ENCODE measurements at regions not wholly inside any gene's neighbourhood (a gene's known extent, or its start where the extent isn't known, plus 50 kb on each side); places are given as distances from the start of the nearest gene placed in this dataset.

DNA sequence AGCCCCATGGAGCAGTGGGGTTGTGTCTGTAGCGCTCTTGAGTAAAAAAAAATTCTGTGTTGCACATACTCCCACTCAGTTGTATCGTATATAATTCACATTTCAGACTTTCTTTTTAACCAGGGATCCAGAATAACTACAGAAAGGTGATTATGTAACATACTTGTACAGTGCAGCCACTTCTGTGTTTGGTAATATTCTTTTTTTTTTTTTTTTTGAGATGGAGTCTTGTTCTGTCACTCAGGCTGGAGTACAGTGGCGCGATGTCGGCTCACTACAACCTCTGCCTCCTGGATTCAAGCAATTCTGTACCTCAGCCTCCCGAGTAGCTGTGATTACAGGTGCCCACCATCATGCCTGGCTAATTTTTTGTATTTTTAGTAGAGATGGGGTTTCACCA is 82.4 kb upstream of the MACF1 start:
- H3K9ac ChIP-seq (ENCODE audit: insufficient read length, low read depth), result no peak overlapping the region
- H3K36me3 ChIP-seq (ENCODE audit: insufficient read depth, insufficient read length, low read length), result peaks cover 41% of the 10 kb centered on the region
- H3K9me3 ChIP-seq (ENCODE audit: insufficient read depth, low read length), result no peaks in the 10 kb centered on the region
- TF ChIP-seq YY1 (IDR thresholded peaks at IDR 0.05; ENCODE audit: insufficient read depth, insufficient read length) (no peak), SUZ12 (IDR thresholded peaks at IDR 0.05; ENCODE audit: extremely low read depth, insufficient read depth, insufficient read length) (no peak)
- no peak for DNase-seq (ENCODE audit: low read depth, low spot score)
- no peaks in the 10 kb centered on the region for H3K27me3 ChIP-seq (ENCODE audit: insufficient read depth, insufficient read length)
- H3K4me3 ChIP-seq (ENCODE audit: insufficient read length, low read depth), result no peak overlapping the region
- H3K4me1 ChIP-seq (ENCODE audit: insufficient read depth, insufficient read length), result no peaks in the 10 kb centered on the region

DNA sequence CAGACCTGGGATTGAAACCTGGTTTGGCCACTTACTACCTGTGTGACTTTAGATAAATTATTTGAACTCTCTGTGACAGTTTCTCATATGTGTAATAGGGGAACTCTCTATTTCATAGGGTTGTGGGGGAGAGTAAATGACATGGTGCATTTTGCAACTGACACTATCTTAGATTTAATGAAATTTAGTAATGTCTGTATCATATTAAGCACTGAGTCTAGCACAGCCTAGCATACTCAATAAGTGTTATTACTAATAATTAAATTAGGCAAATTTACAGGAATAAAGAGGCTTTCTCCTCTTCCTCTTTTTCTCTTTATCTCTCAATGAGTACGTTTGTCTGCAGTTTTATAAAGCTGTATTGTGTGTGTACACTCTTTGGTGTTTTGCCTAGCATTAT is 80.2 kb upstream of the MACF1 start:
- Histone ChIP-seq H3K4me3 (ENCODE audit: insufficient read length, low read depth) (no peak overlapping the region), H3K9me3 (ENCODE audit: insufficient read depth, low read length) (no peaks in the 10 kb centered on the region), H3K9ac (ENCODE audit: insufficient read length, low read depth) (no peak overlapping the region), H3K27me3 (ENCODE audit: insufficient read depth, insufficient read length) (no peaks in the 10 kb centered on the region), H3K4me1 (ENCODE audit: insufficient read depth, insufficient read length) (no peaks in the 10 kb centered on the region), H3K36me3 (ENCODE audit: insufficient read depth, insufficient read length, low read length) (peaks cover 36% of the 10 kb centered on the region)
- TF ChIP-seq YY1 (IDR thresholded peaks at IDR 0.05; ENCODE audit: insufficient read depth, insufficient read length) (no peak), SUZ12 (IDR thresholded peaks at IDR 0.05; ENCODE audit: extremely low read depth, insufficient read depth, insufficient read length) (no peak), ZNF274 (IDR thresholded peaks at IDR 0.05; ENCODE audit: low read depth, low read length) (no peak)
- DNase-seq (ENCODE audit: low read depth, low spot score), result no peak

DNA sequence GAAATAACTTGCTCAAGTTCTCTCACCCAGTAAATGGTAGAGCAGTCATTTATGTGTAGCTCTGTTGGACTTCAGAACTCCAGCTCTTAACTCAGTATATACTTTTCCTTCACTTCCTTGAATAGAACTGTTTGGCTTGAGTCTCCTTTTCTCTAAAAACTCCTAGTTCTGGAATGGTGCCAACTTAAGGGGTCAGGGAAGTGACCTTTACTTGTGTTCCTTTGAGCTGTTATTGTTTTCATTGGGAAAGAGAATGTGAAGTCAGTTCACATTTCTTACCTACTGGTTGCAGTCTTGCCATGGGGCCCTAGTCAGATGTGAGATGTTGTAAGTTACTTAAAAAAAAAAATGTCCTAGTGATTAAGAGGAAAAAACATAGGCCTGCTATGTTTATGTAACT is 77.0 kb upstream of the MACF1 start:
- DNase-seq (ENCODE audit: low read depth, low spot score), result no peak
- Histone ChIP-seq H3K9ac (ENCODE audit: insufficient read length, low read depth) (no peak overlapping the region), H3K36me3 (ENCODE audit: insufficient read depth, insufficient read length, low read length) (peaks cover 23% of the 10 kb centered on the region), H3K4me3 (ENCODE audit: insufficient read length, low read depth) (no peak overlapping the region), H3K27me3 (ENCODE audit: insufficient read depth, insufficient read length) (no peaks in the 10 kb centered on the region), H3K4me1 (ENCODE audit: insufficient read depth, insufficient read length) (no peaks in the 10 kb centered on the region), H3K9me3 (ENCODE audit: insufficient read depth, low read length) (no peaks in the 10 kb centered on the region)
- TF ChIP-seq SUZ12 (IDR thresholded peaks at IDR 0.05; ENCODE audit: extremely low read depth, insufficient read depth, insufficient read length) (no peak), ZNF274 (IDR thresholded peaks at IDR 0.05; ENCODE audit: low read depth, low read length) (no peak), YY1 (IDR thresholded peaks at IDR 0.05; ENCODE audit: insufficient read depth, insufficient read length) (no peak)

DNA sequence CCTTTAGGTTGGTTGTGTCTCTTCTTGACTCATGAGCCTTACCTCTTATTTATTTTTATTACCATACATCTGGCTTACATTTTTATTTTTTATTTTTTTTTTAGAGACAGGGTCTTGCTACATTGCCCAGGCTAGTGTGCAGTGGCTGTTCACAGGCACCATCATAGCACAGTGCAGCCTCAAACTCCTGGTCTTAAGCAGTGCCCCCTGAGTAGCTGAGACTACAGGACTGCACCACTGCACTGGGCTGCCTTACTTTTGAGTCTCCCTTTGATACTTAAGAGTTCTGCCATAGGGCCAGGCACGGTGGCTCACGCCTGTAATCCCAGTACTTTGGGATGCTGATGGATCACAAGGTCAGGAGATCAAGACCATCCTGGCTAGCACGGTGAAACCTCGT is 76.4 kb upstream of the MACF1 start:
- Histone ChIP-seq H3K36me3 (ENCODE audit: insufficient read depth, insufficient read length, low read length) (peaks cover 22% of the 10 kb centered on the region), H3K9me3 (ENCODE audit: insufficient read depth, low read length) (no peaks in the 10 kb centered on the region), H3K4me1 (ENCODE audit: insufficient read depth, insufficient read length) (no peaks in the 10 kb centered on the region), H3K4me3 (ENCODE audit: insufficient read length, low read depth) (no peak overlapping the region), H3K27me3 (ENCODE audit: insufficient read depth, insufficient read length) (no peaks in the 10 kb centered on the region), H3K9ac (ENCODE audit: insufficient read length, low read depth) (no peak overlapping the region)
- no peak for DNase-seq (ENCODE audit: low read depth, low spot score)
- TF ChIP-seq SUZ12 (IDR thresholded peaks at IDR 0.05; ENCODE audit: extremely low read depth, insufficient read depth, insufficient read length) (no peak), ZNF274 (IDR thresholded peaks at IDR 0.05; ENCODE audit: low read depth, low read length) (no peak), YY1 (IDR thresholded peaks at IDR 0.05; ENCODE audit: insufficient read depth, insufficient read length) (no peak)

DNA sequence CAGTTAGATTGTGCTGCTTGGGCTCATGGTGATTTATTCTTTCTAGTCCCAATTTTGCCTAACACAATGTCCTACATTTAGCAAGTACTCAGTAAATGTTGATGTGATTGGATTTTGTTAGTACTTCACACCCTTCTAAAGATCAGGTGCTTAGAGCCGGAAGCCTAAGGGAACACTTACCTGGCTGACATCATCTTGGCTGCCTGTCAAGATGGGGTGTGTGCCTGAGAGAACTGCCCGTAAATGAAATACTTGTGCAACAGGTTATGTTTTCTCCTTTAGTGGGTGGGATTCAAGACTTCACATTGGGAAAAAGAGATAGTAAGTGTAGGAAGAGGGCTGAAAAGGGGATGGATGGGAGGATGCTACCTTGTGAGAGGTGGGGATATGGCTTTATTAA is 75.5 kb upstream of the MACF1 start:
- no peak for TF ChIP-seq ZNF274 (IDR thresholded peaks at IDR 0.05; ENCODE audit: low read depth, low read length)
- Histone ChIP-seq H3K4me1 (ENCODE audit: insufficient read depth, insufficient read length) (no peaks in the 10 kb centered on the region), H3K9me3 (ENCODE audit: insufficient read depth, low read length) (no peaks in the 10 kb centered on the region), H3K9ac (ENCODE audit: insufficient read length, low read depth) (no peak overlapping the region), H3K27me3 (ENCODE audit: insufficient read depth, insufficient read length) (no peaks in the 10 kb centered on the region), H3K4me3 (ENCODE audit: insufficient read length, low read depth) (no peak overlapping the region), H3K36me3 (ENCODE audit: insufficient read depth, insufficient read length, low read length) (peaks cover 21% of the 10 kb centered on the region)
- DNase-seq (ENCODE audit: low read depth, low spot score), result no peak

DNA sequence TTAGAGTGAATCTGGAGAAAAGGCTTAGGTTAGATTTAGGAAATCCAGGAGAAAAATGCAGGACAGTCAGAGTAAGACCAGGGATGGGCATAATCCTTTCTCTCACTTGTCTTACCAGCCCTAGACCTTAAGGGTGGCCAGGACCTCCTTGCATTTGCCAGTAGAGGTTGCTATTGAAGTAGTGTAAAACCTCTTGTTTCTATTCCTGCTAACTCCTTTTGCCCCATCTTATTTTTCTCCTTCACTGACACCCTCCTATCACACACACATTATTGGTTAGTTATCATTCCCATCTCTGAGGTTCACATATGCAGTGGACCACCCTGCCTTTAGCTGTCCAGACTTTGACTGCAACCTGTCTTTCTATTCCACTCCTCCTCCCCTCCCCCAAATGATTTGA is 75.0 kb upstream of the MACF1 start:
- no peaks in the 10 kb centered on the region for H3K4me1 ChIP-seq (ENCODE audit: insufficient read depth, insufficient read length)
- peaks cover 16% of the 10 kb centered on the region for H3K36me3 ChIP-seq (ENCODE audit: insufficient read depth, insufficient read length, low read length)
- no peak overlapping the region for H3K9ac ChIP-seq (ENCODE audit: insufficient read length, low read depth)
- H3K4me3 ChIP-seq (ENCODE audit: insufficient read length, low read depth), result no peak overlapping the region
- no peak for TF ChIP-seq SUZ12 (IDR thresholded peaks at IDR 0.05; ENCODE audit: extremely low read depth, insufficient read depth, insufficient read length)
- TF ChIP-seq YY1 (IDR thresholded peaks at IDR 0.05; ENCODE audit: insufficient read depth, insufficient read length), result no peak
- no peak for TF ChIP-seq ZNF274 (IDR thresholded peaks at IDR 0.05; ENCODE audit: low read depth, low read length)
- H3K27me3 ChIP-seq (ENCODE audit: insufficient read depth, insufficient read length), result no peaks in the 10 kb centered on the region
- DNase-seq (ENCODE audit: low read depth, low spot score), result no peak
- no peaks in the 10 kb centered on the region for H3K9me3 ChIP-seq (ENCODE audit: insufficient read depth, low read length)

DNA sequence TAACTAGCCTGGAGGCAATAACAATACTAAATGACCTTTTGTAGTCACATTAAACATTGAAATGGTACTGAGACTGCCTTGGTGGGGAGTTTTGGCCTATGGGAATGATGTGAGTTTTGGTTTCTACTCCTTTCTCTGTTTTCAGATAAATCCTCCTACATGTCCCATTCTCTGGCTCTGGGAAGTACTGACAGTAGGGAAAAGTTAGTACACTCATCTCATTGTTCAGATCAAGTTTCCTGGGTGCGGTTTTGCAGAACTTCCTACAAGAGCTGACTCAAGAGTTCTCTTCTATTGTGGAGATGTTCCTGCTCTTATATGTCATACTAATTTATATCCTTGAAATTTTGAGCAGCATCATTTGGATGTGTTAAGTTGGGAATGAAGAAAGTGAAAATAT is 74.2 kb upstream of the MACF1 start:
- Histone ChIP-seq H3K27me3 (ENCODE audit: insufficient read depth, insufficient read length) (no peaks in the 10 kb centered on the region), H3K4me3 (ENCODE audit: insufficient read length, low read depth) (no peak overlapping the region), H3K36me3 (ENCODE audit: insufficient read depth, insufficient read length, low read length) (peaks cover 9% of the 10 kb centered on the region), H3K9ac (ENCODE audit: insufficient read length, low read depth) (no peak overlapping the region), H3K4me1 (ENCODE audit: insufficient read depth, insufficient read length) (no peaks in the 10 kb centered on the region), H3K9me3 (ENCODE audit: insufficient read depth, low read length) (no peaks in the 10 kb centered on the region)
- DNase-seq (ENCODE audit: low read depth, low spot score), result no peak
- no peak for TF ChIP-seq YY1 (IDR thresholded peaks at IDR 0.05; ENCODE audit: insufficient read depth, insufficient read length)
- no peak for TF ChIP-seq SUZ12 (IDR thresholded peaks at IDR 0.05; ENCODE audit: extremely low read depth, insufficient read depth, insufficient read length)
- no peak for TF ChIP-seq ZNF274 (IDR thresholded peaks at IDR 0.05; ENCODE audit: low read depth, low read length)

DNA sequence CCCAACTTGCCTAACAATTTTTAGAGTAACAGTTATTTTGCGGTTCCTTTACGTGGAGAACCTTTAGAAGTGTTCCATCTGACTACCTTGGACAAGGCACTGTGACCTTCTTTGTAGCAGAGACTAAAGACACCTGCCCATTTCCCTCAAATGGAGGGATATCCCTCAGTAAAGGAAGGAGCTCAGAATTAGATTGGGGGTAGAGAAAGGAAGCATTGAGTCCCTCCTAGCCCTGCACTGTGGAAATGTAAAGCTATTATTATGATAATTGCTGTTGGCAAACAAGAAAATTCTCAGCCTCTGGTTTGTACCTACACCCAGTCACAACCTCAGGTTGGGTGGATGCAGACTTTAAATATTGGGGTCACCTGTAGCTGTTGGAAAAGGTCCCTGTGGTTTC is 72.6 kb upstream of the MACF1 start:
- no peaks in the 10 kb centered on the region for H3K4me1 ChIP-seq (ENCODE audit: insufficient read depth, insufficient read length)
- peaks cover 3% of the 10 kb centered on the region for H3K36me3 ChIP-seq (ENCODE audit: insufficient read depth, insufficient read length, low read length)
- TF ChIP-seq YY1 (IDR thresholded peaks at IDR 0.05; ENCODE audit: insufficient read depth, insufficient read length) (no peak), SUZ12 (IDR thresholded peaks at IDR 0.05; ENCODE audit: extremely low read depth, insufficient read depth, insufficient read length) (no peak), ZNF274 (IDR thresholded peaks at IDR 0.05; ENCODE audit: low read depth, low read length) (no peak)
- H3K4me3 ChIP-seq (ENCODE audit: insufficient read length, low read depth), result no peak overlapping the region
- no peaks in the 10 kb centered on the region for H3K27me3 ChIP-seq (ENCODE audit: insufficient read depth, insufficient read length)
- no peak for DNase-seq (ENCODE audit: low read depth, low spot score)
- H3K9me3 ChIP-seq (ENCODE audit: insufficient read depth, low read length), result no peaks in the 10 kb centered on the region
- H3K9ac ChIP-seq (ENCODE audit: insufficient read length, low read depth), result no peak overlapping the region

All from NT2/D1 (cell line).